GM12892 (cell line): ENCODE measurements at regions not wholly inside any gene's neighbourhood (a gene's known extent, or its start where the extent isn't known, plus 50 kb on each side); places are given as distances from the start of the nearest gene placed in this dataset.

Source experiments
- POLR2A ChIP-seq: IDR thresholded peaks from 2 replicates; pipeline ENCODE4 v1.6.1; 2011; ENCODE audit warnings: low read depth, low read length, control low read depth
- POLR2AphosphoS5 ChIP-seq: IDR thresholded peaks from 2 replicates; pipeline ENCODE4 v1.6.1; 2011; ENCODE audit warnings: low read depth, low read length, control low read depth
- TAF1 ChIP-seq: IDR thresholded peaks from 2 replicates; pipeline ENCODE4 v1.6.1; 2011; ENCODE audit warnings: low read depth, mild to moderate bottlenecking, control low read depth, low read length, borderline replicate concordance

- TF ChIP-seq POLR2AphosphoS5 (peak; percentile 86), TAF1 (peak; percentile 53; the same call in 1 of the 2 replicates), POLR2A (peak; percentile 78)
These were observed 78.0 kb upstream of the BCOR start for GRCh38 chrX:40175511-40176350.
